ENCODE measurements at regions not wholly inside any gene's neighbourhood (a gene's known extent, or its start where the extent isn't known, plus 50 kb on each side); places are given as distances from the start of the nearest gene placed in this dataset.

GRCh38 chr16:35745821-35746248, 2286.4 kb downstream of the TP53TG3F start:
- TF ChIP-seq, protein P1, sequence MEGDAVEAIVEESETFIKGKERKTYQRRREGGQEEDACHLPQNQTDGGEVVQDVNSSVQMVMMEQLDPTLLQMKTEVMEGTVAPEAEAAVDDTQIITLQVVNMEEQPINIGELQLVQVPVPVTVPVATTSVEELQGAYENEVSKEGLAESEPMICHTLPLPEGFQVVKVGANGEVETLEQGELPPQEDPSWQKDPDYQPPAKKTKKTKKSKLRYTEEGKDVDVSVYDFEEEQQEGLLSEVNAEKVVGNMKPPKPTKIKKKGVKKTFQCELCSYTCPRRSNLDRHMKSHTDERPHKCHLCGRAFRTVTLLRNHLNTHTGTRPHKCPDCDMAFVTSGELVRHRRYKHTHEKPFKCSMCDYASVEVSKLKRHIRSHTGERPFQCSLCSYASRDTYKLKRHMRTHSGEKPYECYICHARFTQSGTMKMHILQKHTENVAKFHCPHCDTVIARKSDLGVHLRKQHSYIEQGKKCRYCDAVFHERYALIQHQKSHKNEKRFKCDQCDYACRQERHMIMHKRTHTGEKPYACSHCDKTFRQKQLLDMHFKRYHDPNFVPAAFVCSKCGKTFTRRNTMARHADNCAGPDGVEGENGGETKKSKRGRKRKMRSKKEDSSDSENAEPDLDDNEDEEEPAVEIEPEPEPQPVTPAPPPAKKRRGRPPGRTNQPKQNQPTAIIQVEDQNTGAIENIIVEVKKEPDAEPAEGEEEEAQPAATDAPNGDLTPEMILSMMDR (conservative IDR thresholded peaks at IDR 0.05): no peak
- TF ChIP-seq ZFX (IDR thresholded peaks at IDR 0.05): no peak

All from C4-2B (cell line).